ENCODE measurements at regions not wholly inside any gene's neighbourhood (a gene's known extent, or its start where the extent isn't known, plus 50 kb on each side); places are given as distances from the start of the nearest gene placed in this dataset.

DNA sequence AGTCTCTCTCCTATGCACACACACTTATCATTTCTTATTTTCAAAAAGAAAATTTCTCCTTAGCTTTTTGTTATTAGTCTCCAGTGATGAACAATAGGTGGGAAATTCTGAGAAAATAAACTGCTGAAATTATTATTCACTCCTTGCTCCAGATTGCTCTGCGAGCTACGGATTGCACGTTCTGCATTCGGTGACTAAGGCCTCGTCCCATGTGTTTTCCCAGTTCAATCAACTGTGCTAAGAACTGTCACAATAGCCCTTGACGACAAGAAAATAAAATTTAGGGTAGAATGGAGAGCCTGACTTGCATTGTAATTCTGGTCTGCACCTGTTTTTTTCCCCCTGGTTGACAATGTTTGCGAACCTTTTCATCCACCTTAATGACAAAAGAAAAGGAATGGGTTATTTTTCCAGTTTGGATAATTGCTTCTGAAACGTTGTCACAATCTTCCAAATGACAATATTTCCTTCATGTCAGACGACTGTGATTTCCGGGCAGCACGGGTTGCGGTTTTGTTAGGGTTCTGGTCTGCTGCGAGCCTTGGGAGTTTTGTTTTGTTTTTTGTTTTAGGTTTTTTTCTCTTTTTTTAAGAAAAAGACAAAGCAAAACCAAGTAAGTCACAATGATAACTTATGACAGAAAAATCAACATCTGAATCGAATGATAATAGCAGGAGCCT is 124.5 kb upstream of the NOCT start:
- TF ChIP-seq, protein P1, sequence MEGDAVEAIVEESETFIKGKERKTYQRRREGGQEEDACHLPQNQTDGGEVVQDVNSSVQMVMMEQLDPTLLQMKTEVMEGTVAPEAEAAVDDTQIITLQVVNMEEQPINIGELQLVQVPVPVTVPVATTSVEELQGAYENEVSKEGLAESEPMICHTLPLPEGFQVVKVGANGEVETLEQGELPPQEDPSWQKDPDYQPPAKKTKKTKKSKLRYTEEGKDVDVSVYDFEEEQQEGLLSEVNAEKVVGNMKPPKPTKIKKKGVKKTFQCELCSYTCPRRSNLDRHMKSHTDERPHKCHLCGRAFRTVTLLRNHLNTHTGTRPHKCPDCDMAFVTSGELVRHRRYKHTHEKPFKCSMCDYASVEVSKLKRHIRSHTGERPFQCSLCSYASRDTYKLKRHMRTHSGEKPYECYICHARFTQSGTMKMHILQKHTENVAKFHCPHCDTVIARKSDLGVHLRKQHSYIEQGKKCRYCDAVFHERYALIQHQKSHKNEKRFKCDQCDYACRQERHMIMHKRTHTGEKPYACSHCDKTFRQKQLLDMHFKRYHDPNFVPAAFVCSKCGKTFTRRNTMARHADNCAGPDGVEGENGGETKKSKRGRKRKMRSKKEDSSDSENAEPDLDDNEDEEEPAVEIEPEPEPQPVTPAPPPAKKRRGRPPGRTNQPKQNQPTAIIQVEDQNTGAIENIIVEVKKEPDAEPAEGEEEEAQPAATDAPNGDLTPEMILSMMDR (IDR thresholded peaks at IDR 0.05 in 8 of 11, conservative IDR thresholded peaks at IDR 0.05 in 3 of 11) = no peak
- no peak for TF ChIP-seq POLR2AphosphoS5 (IDR thresholded peaks at IDR 0.05)
- no peak for TF ChIP-seq POLR2A (IDR thresholded peaks at IDR 0.05)
